ENCODE measurements at regions not wholly inside any gene's neighbourhood (a gene's known extent, or its start where the extent isn't known, plus 50 kb on each side); places are given as distances from the start of the nearest gene placed in this dataset.
"Not testable (repeated sequence)": the region's sequence is repeated elsewhere in the genome, so short reads cannot be mapped to it uniquely, and the experiment has no call there.

DNA sequence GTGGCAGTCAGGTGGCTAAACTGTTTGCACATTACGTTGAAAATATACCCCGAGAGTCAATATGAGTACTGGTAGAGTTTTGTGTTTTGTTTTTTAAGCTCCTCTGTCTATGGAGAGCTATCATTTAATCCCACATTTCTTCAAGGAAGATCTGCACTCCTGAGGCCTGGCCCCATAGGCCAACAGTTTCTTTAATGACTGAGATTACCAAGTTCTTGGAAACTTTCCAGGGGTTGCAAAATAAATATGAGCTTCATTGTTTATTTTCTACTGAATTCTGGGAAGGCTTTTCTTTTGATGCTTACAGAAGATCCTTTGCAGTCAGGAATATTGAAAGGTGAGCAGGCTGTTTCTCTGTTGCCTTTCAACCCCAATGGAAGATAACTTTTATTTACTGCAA, 452.0 kb downstream of the JRKL start:
- no peaks in the 10 kb centered on the region for H3K4me1 ChIP-seq
- DNase-seq: no peak
- intact Hi-C loops (cut with DNase I; ENCODE audit: low total_unique reads): no loop called here
- no peak for TF ChIP-seq POLR2AphosphoS5 (IDR thresholded peaks at IDR 0.05)
- no peak for TF ChIP-seq POLR2A (IDR thresholded peaks at IDR 0.05)
- TF ChIP-seq, protein P1, sequence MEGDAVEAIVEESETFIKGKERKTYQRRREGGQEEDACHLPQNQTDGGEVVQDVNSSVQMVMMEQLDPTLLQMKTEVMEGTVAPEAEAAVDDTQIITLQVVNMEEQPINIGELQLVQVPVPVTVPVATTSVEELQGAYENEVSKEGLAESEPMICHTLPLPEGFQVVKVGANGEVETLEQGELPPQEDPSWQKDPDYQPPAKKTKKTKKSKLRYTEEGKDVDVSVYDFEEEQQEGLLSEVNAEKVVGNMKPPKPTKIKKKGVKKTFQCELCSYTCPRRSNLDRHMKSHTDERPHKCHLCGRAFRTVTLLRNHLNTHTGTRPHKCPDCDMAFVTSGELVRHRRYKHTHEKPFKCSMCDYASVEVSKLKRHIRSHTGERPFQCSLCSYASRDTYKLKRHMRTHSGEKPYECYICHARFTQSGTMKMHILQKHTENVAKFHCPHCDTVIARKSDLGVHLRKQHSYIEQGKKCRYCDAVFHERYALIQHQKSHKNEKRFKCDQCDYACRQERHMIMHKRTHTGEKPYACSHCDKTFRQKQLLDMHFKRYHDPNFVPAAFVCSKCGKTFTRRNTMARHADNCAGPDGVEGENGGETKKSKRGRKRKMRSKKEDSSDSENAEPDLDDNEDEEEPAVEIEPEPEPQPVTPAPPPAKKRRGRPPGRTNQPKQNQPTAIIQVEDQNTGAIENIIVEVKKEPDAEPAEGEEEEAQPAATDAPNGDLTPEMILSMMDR (IDR thresholded peaks at IDR 0.05 in 8 of 11, conservative IDR thresholded peaks at IDR 0.05 in 3 of 11): no peak
- no peaks in the 10 kb centered on the region for H3K36me3 ChIP-seq
- 79 to 90% (median 85%) methylated on average over 2 of the region's 2 CpGs for WGBS, 5 donors
- H3K27ac ChIP-seq: no peak overlapping the region
- no peak overlapping the region for H3K4me3 ChIP-seq
- no peaks in the 10 kb centered on the region for H3K27me3 ChIP-seq (replicated peaks in 1 of 7)
- H3K9me3 ChIP-seq: peaks cover 0 to 5% (median 0%) of the 10 kb centered on the region in 8 donors

DNA sequence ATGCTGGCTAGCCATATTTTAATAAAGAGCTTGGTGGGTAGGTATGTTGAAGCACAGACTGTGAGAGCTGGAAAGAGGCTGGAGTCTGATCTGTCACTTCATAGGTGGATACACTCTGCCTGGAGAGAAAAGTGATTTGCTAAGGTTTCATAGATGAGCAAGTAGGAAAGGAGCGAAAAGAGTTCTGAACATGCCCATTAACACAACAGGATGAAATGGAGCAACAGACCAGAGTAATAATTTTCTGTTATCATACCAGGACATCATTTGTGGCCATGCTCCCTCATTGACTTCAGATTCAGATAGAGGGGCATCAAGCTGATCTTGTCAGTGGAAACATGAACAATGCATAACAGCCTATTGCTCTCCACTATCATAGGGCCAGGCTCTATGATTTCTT, 452.9 kb downstream of the JRKL start:
- H3K36me3 ChIP-seq: no peaks in the 10 kb centered on the region
- TF ChIP-seq, protein P1 (IDR thresholded peaks at IDR 0.05 in 8 of 11, conservative IDR thresholded peaks at IDR 0.05 in 3 of 11): no peak
- TF ChIP-seq POLR2AphosphoS5 (IDR thresholded peaks at IDR 0.05) (no peak), POLR2A (IDR thresholded peaks at IDR 0.05) (no peak)
- no peaks in the 10 kb centered on the region for H3K27me3 ChIP-seq (replicated peaks in 1 of 7)
- H3K9me3 ChIP-seq: peaks cover 0 to 5% (median 0%) of the 10 kb centered on the region in 8 donors
- H3K4me1 ChIP-seq: no peaks in the 10 kb centered on the region
- intact Hi-C loops (cut with DNase I; ENCODE audit: low total_unique reads): no loop called here
- no peak overlapping the region for H3K4me3 ChIP-seq
- no peak for DNase-seq
- WGBS, 5 donors: 89 to 100% (median 94%) methylated on average over 1 of the region's 1 CpG
- no peak overlapping the region for H3K27ac ChIP-seq

DNA sequence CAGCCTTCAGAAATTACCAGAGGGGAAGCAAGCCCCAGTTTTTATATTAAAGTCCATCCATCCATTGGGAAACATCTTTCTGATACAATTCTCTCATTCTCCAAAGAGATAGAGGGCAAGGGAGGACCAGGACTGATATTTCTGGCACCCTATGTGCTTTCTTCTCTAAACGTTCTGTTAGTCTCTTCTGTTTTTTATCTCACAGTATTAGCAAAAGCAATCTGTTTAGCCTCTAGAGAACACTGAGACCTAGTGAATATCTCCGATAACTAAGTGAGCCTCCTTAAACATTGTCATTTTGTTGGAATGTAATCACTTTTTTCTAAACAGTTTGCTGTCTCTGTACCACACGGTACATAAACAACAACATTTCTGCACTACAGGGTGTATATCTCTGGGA, 464.6 kb downstream of the JRKL start:
- WGBS, 5 donors: 81 to 87% (median 83%) methylated on average over 3 of the region's 3 CpGs
- H3K27ac ChIP-seq: no peak overlapping the region
- peaks cover 0 to 29% (median 3%) of the 10 kb centered on the region in 8 donors for H3K9me3 ChIP-seq
- no peaks in the 10 kb centered on the region for H3K36me3 ChIP-seq
- TF ChIP-seq, protein P1 (IDR thresholded peaks at IDR 0.05 in 8 of 11, conservative IDR thresholded peaks at IDR 0.05 in 3 of 11): no peak
- TF ChIP-seq POLR2A (IDR thresholded peaks at IDR 0.05) (no peak), POLR2AphosphoS5 (IDR thresholded peaks at IDR 0.05) (no peak)
- intact Hi-C loops (cut with DNase I; ENCODE audit: low total_unique reads): no loop called here
- H3K4me1 ChIP-seq: no peaks in the 10 kb centered on the region
- H3K4me3 ChIP-seq: no peak overlapping the region
- DNase-seq: no peak
- H3K27me3 ChIP-seq (replicated peaks in 1 of 7): no peaks in the 10 kb centered on the region

DNA sequence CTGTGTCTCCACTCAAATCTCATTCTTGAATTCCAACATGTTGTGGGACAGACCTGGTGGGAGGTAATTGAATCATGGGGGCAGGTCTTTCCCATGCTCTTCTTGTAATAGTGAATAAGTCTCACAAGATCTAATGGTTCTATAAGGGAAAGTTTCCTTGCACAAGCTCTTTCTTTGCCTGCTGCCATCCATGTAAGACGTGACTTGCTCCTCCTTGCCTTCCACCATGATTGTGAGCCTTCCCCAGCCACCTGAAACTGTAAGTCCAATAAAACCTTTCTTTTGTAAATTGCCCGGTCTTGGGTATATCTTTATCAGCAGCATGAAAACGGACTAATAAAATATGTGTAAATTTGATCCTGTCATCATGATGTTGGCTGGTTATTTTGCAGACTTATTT, 471.9 kb downstream of the JRKL start:
- DNase-seq; H3K27me3 ChIP-seq (replicated peaks in 1 of 7); intact Hi-C loops (cut with DNase I; ENCODE audit: low total_unique reads); H3K4me1 ChIP-seq; H3K36me3 ChIP-seq; H3K4me3 ChIP-seq; H3K27ac ChIP-seq: not testable (repeated sequence)
- 81 to 91% (median 85%) methylated on average over 3 of the region's 3 CpGs for WGBS, 5 donors
- peaks cover 0 to 29% (median 0%) of the 10 kb centered on the region in 8 donors for H3K9me3 ChIP-seq

DNA sequence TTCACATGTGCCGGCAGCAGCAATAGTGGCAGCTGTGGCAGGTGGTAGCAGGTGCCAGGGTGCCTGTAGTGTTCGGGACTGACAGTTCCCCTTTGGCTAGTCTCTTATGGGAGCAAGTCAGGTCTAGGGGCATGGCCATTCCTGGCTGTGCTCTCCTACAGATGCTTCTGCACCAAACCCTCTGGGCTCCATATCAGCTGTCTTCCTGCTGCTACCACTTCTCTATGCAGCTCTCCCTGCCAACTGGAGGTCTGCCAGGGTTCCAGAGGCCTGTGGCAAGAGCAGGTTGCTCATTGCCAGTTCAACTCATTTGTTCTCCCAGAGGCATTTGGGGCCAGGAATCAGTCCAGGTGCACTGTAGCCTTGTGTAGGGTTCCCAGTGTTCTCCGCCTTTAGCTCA, 473.7 kb downstream of the JRKL start:
- DNase-seq: no peak
- WGBS, 5 donors: 86 to 100% (median 93%) methylated on average over 1 to 3 of the region's 3 CpGs
- no peaks in the 10 kb centered on the region for H3K27me3 ChIP-seq (replicated peaks in 1 of 7)

More for the DNA sequence above, 473.7 kb downstream of the JRKL start:
- H3K27ac ChIP-seq: no peak overlapping the region
- H3K4me3 ChIP-seq: no peak overlapping the region
- no peaks in the 10 kb centered on the region for H3K4me1 ChIP-seq
- no peaks in the 10 kb centered on the region for H3K36me3 ChIP-seq
- intact Hi-C loops (cut with DNase I; ENCODE audit: low total_unique reads): no loop called here
- peaks cover 0 to 41% (median 0%) of the 10 kb centered on the region in 8 donors for H3K9me3 ChIP-seq
- TF ChIP-seq POLR2A (IDR thresholded peaks at IDR 0.05) (no peak), POLR2AphosphoS5 (IDR thresholded peaks at IDR 0.05) (no peak)
- TF ChIP-seq, protein P1 (IDR thresholded peaks at IDR 0.05 in 8 of 11, conservative IDR thresholded peaks at IDR 0.05 in 3 of 11): no peak
